Spleen (tissue), 11 donors: ENCODE measurements at regions not wholly inside any gene's neighbourhood (a gene's known extent, or its start where the extent isn't known, plus 50 kb on each side); places are given as distances from the start of the nearest gene placed in this dataset.
A peak's percentile ranks its signal among the peaks of the same experiment; 100 is the strongest.

Experiments
- DNase-seq: peaks from one replicate; pipeline ENCODE4 v3.0.0-alpha.2; 2020
- H3K27ac ChIP-seq, 8 donors: fragments of 200-600 bp; sonication (generic) in 7 of 8; 1 replicate in 4 of 8; 2 replicates in 4 of 8; pipeline versions ENCODE4 v1.5.0 to v1.8.0; 2016 to 2021; ENCODE audit warnings: inconsistent platforms in 4 of 8, mild to moderate bottlenecking in 4 of 8, moderate library complexity in 1 of 8
- H3K27me3 ChIP-seq, 7 donors: fragments of 200-600 bp; sonication (generic) in 6 of 7; replicated peaks in 1 of 7; 1 replicate in 4 of 7; 2 replicates in 3 of 7; pipeline versions ENCODE4 v1.5.0 to v1.8.0; 2016 to 2021; ENCODE audit warnings: inconsistent platforms in 3 of 7, mild to moderate bottlenecking in 1 of 7
- H3K36me3 ChIP-seq, 6 donors: fragments of 200-600 bp; sonication (generic) in 5 of 6; 1 replicate in 4 of 6; 2 replicates in 2 of 6; pipeline versions ENCODE4 v1.5.0 to v1.8.0; 2016 to 2021; ENCODE audit warnings: inconsistent platforms in 2 of 6
- H3K4me1 ChIP-seq, 6 donors: fragments of 200-600 bp; sonication (generic) in 5 of 6; 1 replicate in 3 of 6; 2 replicates in 3 of 6; pipeline versions ENCODE4 v1.5.0 to v1.8.0; 2016 to 2021; ENCODE audit warnings: inconsistent platforms in 3 of 6
- H3K4me3 ChIP-seq, 8 donors: fragments of 200-600 bp; sonication (generic) in 7 of 8; 1 replicate in 4 of 8; 2 replicates in 4 of 8; pipeline versions ENCODE4 v1.5.0 to v1.8.0; 2016 to 2021; ENCODE audit warnings: inconsistent platforms in 4 of 8, mild to moderate bottlenecking in 4 of 8, moderate library complexity in 2 of 8
- H3K9me3 ChIP-seq, 8 donors: fragments of 200-600 bp; sonication (generic) in 7 of 8; 1 replicate in 4 of 8; 2 replicates in 4 of 8; pipeline versions ENCODE4 v1.5.0 to v1.8.0; 2016 to 2021; ENCODE audit warnings: inconsistent platforms in 4 of 8
- CTCF ChIP-seq, 11 experiments: fragments of 200-600 bp in 7 of 11; fragments of 450-650 bp in 4 of 11; sonication (generic) in 4 of 11; IDR thresholded peaks in 8 of 11; conservative IDR thresholded peaks in 3 of 11; 1 replicate in 7 of 11; 2 replicates in 4 of 11; pipeline versions ENCODE4 v1.4.0 to v1.8.0; 2016 to 2021; ENCODE audit warnings: antibody characterized with exemption in 11 of 11, inconsistent platforms in 4 of 11, mild to moderate bottlenecking in 1 of 11
- POLR2A ChIP-seq, 3 donors: fragments of 450-650 bp; IDR thresholded peaks; one replicate each; pipeline ENCODE4 v1.5.1; 2017; ENCODE audit warnings: antibody characterized with exemption in 3 of 3, mild to moderate bottlenecking in 1 of 3
- POLR2AphosphoS5 ChIP-seq, 3 donors: sonication (generic); formaldehyde crosslinking; IDR thresholded peaks; one replicate each; pipeline ENCODE4 v1.5.1; 2017; ENCODE audit warnings: antibody characterized with exemption in 3 of 3
- WGBS, 5 donors: extraction: QIAGEN DNeasy Blood & Tissue Kit in 3 of 5; methylation state at CpG; one replicate each; pipeline versions ENCODE4 v1.1.5 to v1.1.7; 2013 to 2018; 5-methylcytosine and 5-hydroxymethylcytosine counted together
- intact Hi-C: fragments of 100-400 bp; cut with DNase I; formaldehyde crosslinking; loops from one replicate; pipeline ENCODE4 v1.15.0; 2023; ENCODE audit warnings: low total_unique reads
- donor health status: healthy with polysubstance abuse.
- donor health status: DM: no; HTN: no; CAD: no; lungs with moderate emphysema.
- donor health status: DM: no; HTN: no; CAD: no.
- donor health status: Bipolar disorder and iron deficiency.
- donor health status: healthy.
- donor health status: DM: no; HTN: no; CAD: no.
- donor health status: DM: yes; HTN: yes; CAD: no.

GRCh38 chr9:6703898-6704639 is 53.7 kb upstream of the KDM4C start:
- H3K36me3 ChIP-seq, result no peaks in the 10 kb centered on the region
- TF ChIP-seq CTCF (IDR thresholded peaks at IDR 0.05 in 8 of 11, conservative IDR thresholded peaks at IDR 0.05 in 3 of 11), result no peak
- peak in 2 of 3 donors; percentile 46 to 67 for TF ChIP-seq POLR2A (IDR thresholded peaks at IDR 0.05)
- TF ChIP-seq POLR2AphosphoS5 (IDR thresholded peaks at IDR 0.05), result peak; percentile 91 to 98 (median 97)
- 0 to 10% (median 1%) methylated on average over 3 to 57 of the region's 57 CpGs for WGBS, 5 donors
- DNase-seq, result peak; percentile 96
- H3K27ac ChIP-seq, result peak overlapping the region; percentile 55 to 96 (median 91)
- H3K27me3 ChIP-seq, result no peaks in the 10 kb centered on the region
- intact Hi-C loops, result no loop called here
- H3K4me3 ChIP-seq, result peak overlapping the region; percentile 42 to 84 (median 63)
- peaks cover 0 to 14% (median 7%) of the 10 kb centered on the region in 6 donors for H3K4me1 ChIP-seq
- peaks cover 0 to 9% (median 4%) of the 10 kb centered on the region in 8 donors for H3K9me3 ChIP-seq

- H3K27me3 ChIP-seq, result no peaks in the 10 kb centered on the region
- DNase-seq, result no peak
- no peaks in the 10 kb centered on the region for H3K36me3 ChIP-seq
- peaks cover 0 to under 1% (median 0%) of the 10 kb centered on the region in 8 donors for H3K9me3 ChIP-seq
- peak overlapping the region in 1 of 8 donors; percentile 93 for H3K27ac ChIP-seq
- H3K4me3 ChIP-seq, result no peak overlapping the region
- TF ChIP-seq POLR2A (IDR thresholded peaks at IDR 0.05) (no peak), CTCF (IDR thresholded peaks at IDR 0.05 in 8 of 11, conservative IDR thresholded peaks at IDR 0.05 in 3 of 11) (no peak), POLR2AphosphoS5 (IDR thresholded peaks at IDR 0.05) (no peak)
- intact Hi-C loops, result no loop called here
- peaks cover 0 to 14% (median 7%) of the 10 kb centered on the region in 6 donors for H3K4me1 ChIP-seq
- 90 to 98% (median 92%) methylated on average over 7 of the region's 7 CpGs for WGBS, 5 donors
Observed at GRCh38 chr9:6702707-6703106, 55.1 kb upstream of the KDM4C start.

- intact Hi-C loops, result no loop called here
- Histone ChIP-seq H3K4me3 (no peak overlapping the region), H3K27me3 (no peaks in the 10 kb centered on the region), H3K9me3 (no peaks in the 10 kb centered on the region), H3K4me1 (peaks cover 0 to 38% (median 8%) of the 10 kb centered on the region in 6 donors), H3K36me3 (no peaks in the 10 kb centered on the region), H3K27ac (no peak overlapping the region)
- 90 to 97% (median 96%) methylated on average over 9 of the region's 9 CpGs for WGBS, 5 donors
- DNase-seq, result no peak
- no peak for TF ChIP-seq POLR2AphosphoS5 (IDR thresholded peaks at IDR 0.05)
- TF ChIP-seq POLR2A (IDR thresholded peaks at IDR 0.05), result no peak
- TF ChIP-seq CTCF (IDR thresholded peaks at IDR 0.05 in 8 of 11, conservative IDR thresholded peaks at IDR 0.05 in 3 of 11), result no peak
Observed at GRCh38 chr9:6696178-6696577, 50.6 kb upstream of the GLDC start.

GRCh38 chr9:6695121-6695814 is 49.7 kb upstream of the GLDC start:
- H3K36me3 ChIP-seq, result no peaks in the 10 kb centered on the region
- H3K27ac ChIP-seq, result peak overlapping the region in 5 of 8 donors; percentile 0 to 45 (median 17)
- H3K4me3 ChIP-seq, result no peak overlapping the region
- 75 to 85% (median 79%) methylated on average over 7 of the region's 7 CpGs for WGBS, 5 donors
- TF ChIP-seq CTCF (IDR thresholded peaks at IDR 0.05 in 8 of 11, conservative IDR thresholded peaks at IDR 0.05 in 3 of 11) (no peak), POLR2AphosphoS5 (IDR thresholded peaks at IDR 0.05) (no peak), POLR2A (IDR thresholded peaks at IDR 0.05) (no peak)
- no peaks in the 10 kb centered on the region for H3K27me3 ChIP-seq
- no peak for DNase-seq
- intact Hi-C loops, result no loop called here
- peaks cover 0 to 46% (median 12%) of the 10 kb centered on the region in 6 donors for H3K4me1 ChIP-seq
- H3K9me3 ChIP-seq, result no peaks in the 10 kb centered on the region
